ENCODE measurements at regions not wholly inside any gene's neighbourhood (a gene's known extent, or its start where the extent isn't known, plus 50 kb on each side); places are given as distances from the start of the nearest gene placed in this dataset.
"Not testable (repeated sequence)": the region's sequence is repeated elsewhere in the genome, so short reads cannot be mapped to it uniquely, and the experiment has no call there.

DNA sequence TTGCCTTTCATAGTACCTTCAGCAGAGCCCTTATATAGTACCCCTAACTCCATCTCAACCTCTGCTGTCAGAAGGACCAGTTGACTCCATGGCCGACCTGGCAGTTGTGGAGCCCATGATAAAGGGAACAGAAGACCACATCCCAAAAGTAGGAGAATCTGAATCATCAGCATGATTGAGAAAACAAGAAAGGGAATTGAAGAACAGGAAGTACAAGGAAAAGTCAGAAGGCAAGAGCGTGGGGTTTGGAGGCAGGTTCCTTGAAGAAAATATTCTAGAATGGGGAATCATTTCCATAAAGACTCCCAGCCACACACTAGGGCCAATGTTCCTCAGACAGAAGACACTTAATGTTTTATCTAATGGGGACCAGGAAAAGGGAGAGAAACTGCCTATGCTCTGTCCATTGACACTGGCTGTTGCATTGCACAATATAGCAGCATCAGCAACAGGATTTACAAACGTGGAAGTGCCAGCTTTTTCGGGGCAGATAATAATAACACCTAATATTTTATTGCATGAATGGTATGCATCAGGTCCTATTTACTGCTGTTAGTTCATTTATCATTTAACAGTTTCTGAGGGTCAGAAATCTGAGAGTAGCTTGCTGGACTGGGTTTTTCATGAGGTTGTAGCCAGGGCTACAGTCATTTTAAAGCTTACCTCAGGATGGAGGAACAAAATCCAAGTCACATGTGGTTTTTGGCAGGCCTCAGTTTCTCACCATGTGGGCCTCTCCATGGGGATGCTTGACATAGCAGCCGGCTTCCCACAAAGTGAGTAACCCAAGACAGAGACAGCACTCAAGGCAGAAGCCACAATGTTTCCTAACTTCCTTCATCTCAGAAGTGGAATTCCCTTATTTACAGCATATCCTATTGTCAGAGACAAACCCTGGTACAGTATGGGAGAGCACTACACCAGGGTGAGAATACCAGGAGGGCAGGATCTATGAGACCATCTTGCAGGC, 483.4 kb downstream of the PLPP3 start:
- H3K4me1 ChIP-seq: no peaks in the 10 kb centered on the region
- TF ChIP-seq, protein P1, sequence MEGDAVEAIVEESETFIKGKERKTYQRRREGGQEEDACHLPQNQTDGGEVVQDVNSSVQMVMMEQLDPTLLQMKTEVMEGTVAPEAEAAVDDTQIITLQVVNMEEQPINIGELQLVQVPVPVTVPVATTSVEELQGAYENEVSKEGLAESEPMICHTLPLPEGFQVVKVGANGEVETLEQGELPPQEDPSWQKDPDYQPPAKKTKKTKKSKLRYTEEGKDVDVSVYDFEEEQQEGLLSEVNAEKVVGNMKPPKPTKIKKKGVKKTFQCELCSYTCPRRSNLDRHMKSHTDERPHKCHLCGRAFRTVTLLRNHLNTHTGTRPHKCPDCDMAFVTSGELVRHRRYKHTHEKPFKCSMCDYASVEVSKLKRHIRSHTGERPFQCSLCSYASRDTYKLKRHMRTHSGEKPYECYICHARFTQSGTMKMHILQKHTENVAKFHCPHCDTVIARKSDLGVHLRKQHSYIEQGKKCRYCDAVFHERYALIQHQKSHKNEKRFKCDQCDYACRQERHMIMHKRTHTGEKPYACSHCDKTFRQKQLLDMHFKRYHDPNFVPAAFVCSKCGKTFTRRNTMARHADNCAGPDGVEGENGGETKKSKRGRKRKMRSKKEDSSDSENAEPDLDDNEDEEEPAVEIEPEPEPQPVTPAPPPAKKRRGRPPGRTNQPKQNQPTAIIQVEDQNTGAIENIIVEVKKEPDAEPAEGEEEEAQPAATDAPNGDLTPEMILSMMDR (IDR thresholded peaks at IDR 0.05): no peak
- TF ChIP-seq POLR2AphosphoS5 (IDR thresholded peaks at IDR 0.05) (no peak), POLR2A (IDR thresholded peaks at IDR 0.05) (no peak), EP300 (IDR thresholded peaks at IDR 0.05) (no peak)
- no peak overlapping the region for H3K4me3 ChIP-seq
- peak in 1 of 2 donors; percentile 69 for DNase-seq (ENCODE audit: low spot score in 2 of 2)
- no peaks in the 10 kb centered on the region for H3K9me3 ChIP-seq
- 71% methylated on average over 5 of the region's 5 CpGs for WGBS
- H3K36me3 ChIP-seq: no peaks in the 10 kb centered on the region
- H3K27ac ChIP-seq: no peak overlapping the region
- no peaks in the 10 kb centered on the region for H3K27me3 ChIP-seq

DNA sequence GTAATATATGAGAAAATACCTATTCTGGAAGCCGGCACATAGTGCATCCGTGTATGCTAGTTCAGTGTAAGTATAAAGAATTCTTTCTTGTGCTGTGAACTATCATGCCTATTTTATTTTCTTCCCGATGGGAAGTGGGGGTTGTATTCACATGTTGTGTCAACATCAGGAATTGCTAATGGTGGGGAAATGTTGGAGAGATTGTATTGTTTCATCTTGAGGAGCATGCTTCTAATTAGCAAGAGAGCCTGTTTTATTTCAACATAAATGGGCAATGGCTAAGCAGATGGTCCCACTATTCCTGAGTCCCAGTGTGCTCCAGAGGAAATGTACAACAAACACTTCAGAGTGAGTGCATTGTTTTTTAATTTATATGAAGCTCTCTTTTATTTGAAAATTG, 485.2 kb downstream of the PLPP3 start:
- WGBS: 44% methylated on average over 3 of the region's 3 CpGs
- H3K4me3 ChIP-seq: no peak overlapping the region
- no peak for DNase-seq (ENCODE audit: low spot score in 2 of 2)

DNA sequence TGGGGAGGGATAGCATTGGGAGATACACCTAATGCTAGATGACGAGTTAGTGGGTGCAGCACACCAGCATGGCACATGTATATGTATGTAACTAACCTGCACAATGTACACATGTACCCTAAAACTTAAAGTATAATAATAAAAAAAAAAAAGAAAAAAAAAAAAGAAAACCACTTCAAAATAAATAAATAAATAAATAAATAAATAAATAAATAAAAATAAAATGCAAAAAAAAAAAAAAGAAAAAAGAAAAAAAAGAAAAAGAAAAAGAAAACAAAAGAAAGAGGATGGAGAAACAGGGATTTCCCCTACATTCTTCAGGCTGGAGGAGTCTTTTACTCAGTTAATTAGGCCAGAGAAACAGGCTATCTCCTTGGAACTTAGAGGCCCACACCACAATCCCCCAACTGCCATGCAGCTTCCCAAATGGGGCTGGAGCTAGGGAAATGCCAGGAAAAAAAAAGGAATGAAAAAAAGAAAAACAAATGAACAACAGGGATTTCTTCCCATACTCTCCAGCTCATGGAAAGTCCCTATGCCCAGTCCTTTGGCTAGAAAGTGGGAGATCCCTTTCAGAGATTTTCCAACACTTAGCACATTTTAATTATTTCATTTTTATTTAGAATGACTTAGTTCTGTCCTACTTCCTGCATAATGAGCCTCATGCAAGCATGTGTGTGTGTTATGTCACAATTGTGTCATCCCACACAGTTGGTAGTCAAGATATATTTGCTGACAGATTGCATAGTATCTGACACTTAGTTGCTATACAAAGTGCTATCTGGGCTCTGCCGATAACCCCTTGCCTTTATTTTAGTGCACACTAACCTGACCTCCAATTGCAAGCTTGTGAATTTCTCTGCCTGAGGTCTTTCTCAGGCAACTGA, 486.4 kb downstream of the PLPP3 start:
- Histone ChIP-seq H3K27ac (no peak overlapping the region), H3K9me3 (no peaks in the 10 kb centered on the region), H3K4me3 (no peak overlapping the region), H3K36me3 (no peaks in the 10 kb centered on the region), H3K27me3 (no peaks in the 10 kb centered on the region), H3K4me1 (no peaks in the 10 kb centered on the region)
- WGBS: 40% methylated on average over 2 of the region's 2 CpGs
- no peak for DNase-seq (ENCODE audit: low spot score in 2 of 2)
- no peak for TF ChIP-seq POLR2AphosphoS5 (IDR thresholded peaks at IDR 0.05)
- TF ChIP-seq EP300 (IDR thresholded peaks at IDR 0.05): no peak
- TF ChIP-seq, protein P1 (IDR thresholded peaks at IDR 0.05): no peak
- TF ChIP-seq POLR2A (IDR thresholded peaks at IDR 0.05): no peak

More for the DNA sequence above, 485.2 kb downstream of the PLPP3 start:
- Histone ChIP-seq H3K27me3 (no peaks in the 10 kb centered on the region), H3K36me3 (no peaks in the 10 kb centered on the region), H3K27ac (no peak overlapping the region), H3K9me3 (no peaks in the 10 kb centered on the region), H3K4me1 (no peaks in the 10 kb centered on the region)
- no peak for TF ChIP-seq EP300 (IDR thresholded peaks at IDR 0.05)
- no peak for TF ChIP-seq POLR2A (IDR thresholded peaks at IDR 0.05)
- peak in 2 of 3 donors; percentile 60 to 87 for TF ChIP-seq POLR2AphosphoS5 (IDR thresholded peaks at IDR 0.05)

DNA sequence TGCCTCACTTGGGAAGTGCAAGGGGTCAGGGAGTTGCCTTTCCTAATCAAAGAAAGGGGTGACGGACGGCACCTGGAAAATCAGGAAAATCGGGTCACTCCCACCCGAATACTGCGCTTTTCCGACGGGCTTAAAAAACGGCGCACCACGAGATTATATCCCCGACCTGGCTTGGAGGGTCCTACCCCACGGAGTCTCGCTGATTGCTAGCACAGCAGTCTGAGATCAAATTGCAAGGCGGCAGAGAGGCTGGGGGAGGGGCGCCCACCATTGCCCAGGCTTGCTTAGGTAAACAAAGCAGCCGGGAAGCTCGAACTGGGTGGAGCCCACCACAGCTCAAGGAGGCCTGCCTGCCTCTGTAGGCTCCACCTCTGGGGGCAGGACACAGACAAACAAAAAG, 489.5 kb downstream of the PLPP3 start:
- not testable (repeated sequence) for H3K9me3 ChIP-seq; H3K4me1 ChIP-seq; H3K4me3 ChIP-seq; DNase-seq (ENCODE audit: low spot score in 2 of 2); H3K27me3 ChIP-seq; H3K36me3 ChIP-seq; H3K27ac ChIP-seq
- 87% methylated on average over 17 of the region's 17 CpGs for whole genome bisulfite sequencing

DNA sequence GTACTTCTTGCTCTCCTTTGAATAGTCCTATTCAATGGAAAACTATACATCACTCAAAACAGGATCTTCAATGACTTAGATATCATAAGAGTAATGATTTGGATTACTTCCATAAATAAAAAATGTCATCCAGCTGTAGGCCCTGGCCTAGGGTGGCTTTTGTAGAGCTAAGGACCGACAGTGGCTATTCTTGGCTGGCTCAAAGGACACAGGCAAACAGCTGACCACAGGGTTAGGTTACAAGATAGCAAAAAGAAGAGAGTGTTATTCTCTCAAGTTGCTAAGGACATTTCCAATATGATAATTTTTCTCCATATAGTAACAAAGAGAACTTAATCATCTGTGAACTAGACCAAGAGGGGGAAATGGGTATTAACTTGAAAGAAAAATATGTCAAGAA, 495.1 kb downstream of the PLPP3 start:
- TF ChIP-seq, protein P1 (IDR thresholded peaks at IDR 0.05): no peak
- TF ChIP-seq EP300 (IDR thresholded peaks at IDR 0.05) (no peak), POLR2A (IDR thresholded peaks at IDR 0.05) (no peak), POLR2AphosphoS5 (IDR thresholded peaks at IDR 0.05) (no peak)
- Histone ChIP-seq H3K4me1 (peaks cover 11% of the 10 kb centered on the region), H3K9me3 (no peaks in the 10 kb centered on the region), H3K27ac (no peak overlapping the region), H3K4me3 (no peak overlapping the region), H3K27me3 (no peaks in the 10 kb centered on the region), H3K36me3 (no peaks in the 10 kb centered on the region)
- no peak for DNase-seq (ENCODE audit: low spot score in 2 of 2)
- WGBS: 92% methylated on average over 1 of the region's 1 CpG

DNA sequence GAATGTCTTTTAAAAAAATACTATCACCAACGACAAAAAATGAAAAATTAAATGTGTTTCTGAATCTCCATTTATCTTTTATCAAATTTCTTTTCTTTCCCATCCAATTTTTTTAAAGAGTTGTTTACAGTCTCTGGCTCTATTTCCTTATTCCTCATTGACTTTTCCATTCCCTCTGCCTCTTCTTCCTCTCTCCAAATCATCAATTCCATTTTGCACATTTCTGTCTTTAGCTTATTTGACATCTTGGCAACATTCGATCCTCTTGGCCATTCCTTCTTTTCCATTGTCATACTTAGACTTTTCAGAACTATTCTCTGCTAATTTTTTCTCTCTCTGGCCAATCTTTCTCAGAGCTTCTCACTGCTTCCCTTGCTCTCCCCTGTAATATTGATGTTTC, 497.6 kb downstream of the PLPP3 start:
- H3K9me3 ChIP-seq: no peaks in the 10 kb centered on the region
- H3K4me3 ChIP-seq: no peak overlapping the region
- TF ChIP-seq POLR2A (IDR thresholded peaks at IDR 0.05) (no peak), EP300 (IDR thresholded peaks at IDR 0.05) (no peak), POLR2AphosphoS5 (IDR thresholded peaks at IDR 0.05) (no peak)
- TF ChIP-seq, protein P1 (IDR thresholded peaks at IDR 0.05): no peak
- peaks cover 14% of the 10 kb centered on the region for H3K4me1 ChIP-seq
- H3K27me3 ChIP-seq: no peaks in the 10 kb centered on the region
- H3K27ac ChIP-seq: no peak overlapping the region
- H3K36me3 ChIP-seq: no peaks in the 10 kb centered on the region
- no peak for DNase-seq (ENCODE audit: low spot score in 2 of 2)
- 55% methylated on average over 2 of the region's 2 CpGs for WGBS

Data from suprapubic skin (tissue), 4 donors.